GM19099 (cell line): ENCODE measurements at regions not wholly inside any gene's neighbourhood (a gene's known extent, or its start where the extent isn't known, plus 50 kb on each side); places are given as distances from the start of the nearest gene placed in this dataset.

ENCODE experiments used
- POLR2A ChIP-seq: IDR thresholded peaks from 3 replicates; pipeline ENCODE4 v1.6.1; 2011; ENCODE audit warnings: low read depth; ENCODE audit not compliant: insufficient read length; ENCODE audit errors: extremely low read depth

GRCh38 chr2:176482107-176482506 lies 212.9 kb downstream of the MTX2 start:
- no peak for TF ChIP-seq POLR2A

- no peak for TF ChIP-seq POLR2A
Measured at GRCh38 chr2:176483476-176483875, 214.2 kb downstream of the MTX2 start.

GRCh38 chr2:176483901-176484568 lies 214.8 kb downstream of the MTX2 start:
- no peak for TF ChIP-seq POLR2A

- no peak for TF ChIP-seq POLR2A
Measured at GRCh38 chr2:176484838-176485237, 215.6 kb downstream of the MTX2 start.

GRCh38 chr2:176488431-176488830 lies 219.2 kb downstream of the MTX2 start:
- no peak for TF ChIP-seq POLR2A

GRCh38 chr2:176490061-176490861 lies 221.0 kb downstream of the MTX2 start:
- no peak for TF ChIP-seq POLR2A

- TF ChIP-seq POLR2A, result no peak
Measured at GRCh38 chr2:176491172-176491904, 222.1 kb downstream of the MTX2 start.

- no peak for TF ChIP-seq POLR2A
Measured at GRCh38 chr2:176492583-176492982, 223.3 kb downstream of the MTX2 start.

GRCh38 chr2:176493226-176493825 lies 224.1 kb downstream of the MTX2 start:
- TF ChIP-seq POLR2A, result no peak

GRCh38 chr2:176493909-176494308 lies 224.7 kb downstream of the MTX2 start:
- no peak for TF ChIP-seq POLR2A

- no peak for TF ChIP-seq POLR2A
Measured at GRCh38 chr2:176494949-176495353, 225.7 kb downstream of the MTX2 start.

- TF ChIP-seq POLR2A, result no peak
Measured at GRCh38 chr2:176495826-176496225, 226.6 kb downstream of the MTX2 start.

GRCh38 chr2:176496761-176497160 lies 227.5 kb downstream of the MTX2 start:
- no peak for TF ChIP-seq POLR2A

GRCh38 chr2:176500901-176501300 lies 231.7 kb downstream of the MTX2 start:
- no peak for TF ChIP-seq POLR2A

- no peak for TF ChIP-seq POLR2A
Measured at GRCh38 chr2:176501617-176502016, 232.4 kb downstream of the MTX2 start.

- TF ChIP-seq POLR2A, result no peak
Measured at GRCh38 chr2:176502619-176503018, 233.4 kb downstream of the MTX2 start.

GRCh38 chr2:176503776-176504175 lies 234.5 kb downstream of the MTX2 start:
- TF ChIP-seq POLR2A, result no peak
